HCT116 (cell line): ENCODE measurements at regions not wholly inside any gene's neighbourhood (a gene's known extent, or its start where the extent isn't known, plus 50 kb on each side); places are given as distances from the start of the nearest gene placed in this dataset.

Experiments used
- ATAC-seq: fragments of 200-7000 bp; cut with Tn5 transposase; 2 replicates; pipeline ENCODE4 v1.9.1; 2020; ENCODE audit warnings: mild to moderate bottlenecking, moderate library complexity
- BruUV-seq: library from RNA; stranded (reverse); fragments of 400-500 nt; replicated peaks from 2 replicates; lab custom pipeline; 2021; lab: Mats Ljungman, UMichigan
- CTCF ChIA-PET: fragments of 300-600 bp; sonication (Branson Sonifier 250); formaldehyde crosslinking; loops from one replicate; lab custom pipeline; 2021; ENCODE audit warnings: antibody characterized with exemption; lab: Charles Lee
- POLR2A ChIA-PET: fragments of 300-600, 350-600 bp; sonication (Branson Sonifier 250); formaldehyde crosslinking; loops from one replicate; lab custom pipeline; 2021; ENCODE audit warnings: antibody characterized with exemption; lab: Charles Lee
- RAD21 ChIA-PET, 2 experiments: fragments of 300-600 bp; sonication (Branson Sonifier 250); formaldehyde crosslinking; loops; one replicate each; lab custom pipeline; 2023; ENCODE audit warnings: low total read pairs in 2 of 2; ENCODE audit not compliant: uncharacterized antibody in 2 of 2, unreplicated experiment in 2 of 2, low non-redundant PET in 1 of 2; lab: Charles Lee
- DNase-seq: peaks from one replicate; pipeline ENCODE4 v3.0.0-alpha.2; 2010; ENCODE audit warnings: low read depth, low spot score
- H2AFZ ChIP-seq: fragments of 200-600 bp; shearing (Covaris generic), sonication (generic); 2 replicates; pipeline ENCODE4 v1.6.1; 2017; ENCODE audit warnings: low read depth, mixed run types, mixed read lengths, antibody characterized with exemption, low read length; ENCODE audit not compliant: poor library complexity, severe bottlenecking
- H3K27ac ChIP-seq: 2 replicates; pipeline ENCODE4 v1.5.1; 2012; ENCODE audit warnings: low read depth, low read length
- H3K27me3 ChIP-seq: fragments of 200-600 bp; sonication (generic); 2 replicates; pipeline ENCODE4 v1.6.1; 2016; ENCODE audit warnings: mixed run types, low read length, mixed read lengths; ENCODE audit not compliant: insufficient read depth
- H3K36me3 ChIP-seq, 2 experiments: fragments of 200-500 bp in 1 of 2; fragments of 200-600 bp in 1 of 2; sonication (Bioruptor generic) in 1 of 2; sonication (generic) in 1 of 2; 2 replicates each; pipeline versions ENCODE4 v1.5.1 to v1.6.1; 2014 to 2016; ENCODE audit warnings: low read length in 2 of 2, inconsistent platforms in 1 of 2, mixed read lengths in 1 of 2, mixed run types in 1 of 2; ENCODE audit not compliant: insufficient read depth in 2 of 2, control insufficient read depth in 1 of 2
- H3K4me1 ChIP-seq, 2 experiments: fragments of 200-600 bp in 1 of 2; sonication (generic) in 1 of 2; 2 replicates each; pipeline versions ENCODE4 v1.5.1 to v1.6.1; 2012 to 2017; ENCODE audit warnings: low read length in 2 of 2, inconsistent platforms in 1 of 2, mild to moderate bottlenecking in 1 of 2, mixed read lengths in 1 of 2, mixed run types in 1 of 2, moderate library complexity in 1 of 2; ENCODE audit not compliant: insufficient read depth in 2 of 2, control insufficient read depth in 1 of 2
- H3K4me2 ChIP-seq: fragments of 200-600 bp; sonication (generic); 2 replicates; pipeline ENCODE4 v1.6.1; 2017; ENCODE audit warnings: mixed run types, low read length, mixed read lengths
- H3K4me3 ChIP-seq, 2 experiments: fragments of 200-600 bp in 1 of 2; sonication (generic) in 1 of 2; replicated peaks in 1 of 2; 2 replicates each; pipeline ENCODE4 v1.5.1; 2011 to 2016; ENCODE audit warnings: low read length in 2 of 2, control low read depth in 1 of 2, low read depth in 1 of 2, mild to moderate bottlenecking in 1 of 2, mixed read lengths in 1 of 2, mixed run types in 1 of 2
- H3K79me2 ChIP-seq: fragments of 200-600 bp; sonication (generic); 2 replicates; pipeline ENCODE4 v1.6.1; 2017; ENCODE audit warnings: mild to moderate bottlenecking, mixed run types, low read length, moderate library complexity, mixed read lengths; ENCODE audit not compliant: insufficient read depth
- H3K9ac ChIP-seq: fragments of 200-600 bp; sonication (generic); 2 replicates; pipeline ENCODE4 v1.6.1; 2016; ENCODE audit warnings: low read length, mixed read lengths
- H3K9me2 ChIP-seq: fragments of 200-600 bp; sonication (generic), shearing (Covaris generic); 2 replicates; pipeline ENCODE4 v1.6.1; 2017; ENCODE audit warnings: mixed run types, mild to moderate bottlenecking, moderate library complexity; ENCODE audit not compliant: insufficient read depth
- H3K9me3 ChIP-seq, 2 experiments: fragments of 200-500 bp in 1 of 2; fragments of 200-600 bp in 1 of 2; sonication (Bioruptor generic) in 1 of 2; sonication (generic) in 1 of 2; 2 replicates each; pipeline ENCODE4 v1.6.1; 2014 to 2017; ENCODE audit warnings: low read length in 2 of 2, mixed read lengths in 2 of 2, inconsistent platforms in 1 of 2, low read depth in 1 of 2, mild to moderate bottlenecking in 1 of 2, mixed run types in 1 of 2, moderate library complexity in 1 of 2; ENCODE audit not compliant: control insufficient read depth in 1 of 2, insufficient read depth in 1 of 2
- H4K20me1 ChIP-seq: fragments of 200-600 bp; sonication (generic), shearing (Covaris generic); 2 replicates; pipeline ENCODE4 v1.6.1; 2017; ENCODE audit warnings: mixed run types, mild to moderate bottlenecking, moderate library complexity; ENCODE audit not compliant: insufficient read depth
- CEBPB ChIP-seq: IDR thresholded peaks from 2 replicates; pipeline ENCODE4 v1.6.1; 2012; ENCODE audit warnings: low read depth
- ELF1 ChIP-seq: IDR thresholded peaks from 2 replicates; pipeline ENCODE4 v1.6.1; 2012; ENCODE audit warnings: low read depth, borderline replicate concordance
- EZH2phosphoT487 ChIP-seq: fragments of 200-600 bp; IDR thresholded peaks from 2 replicates; pipeline ENCODE4 v1.6.1; 2018; ENCODE audit warnings: antibody characterized with exemption, borderline replicate concordance
- FOSL1 ChIP-seq: IDR thresholded peaks from 2 replicates; pipeline ENCODE4 v1.6.1; 2012; ENCODE audit warnings: low read depth
- JUND ChIP-seq: IDR thresholded peaks from 2 replicates; pipeline ENCODE4 v1.6.1; 2012
- POLR2A ChIP-seq: IDR thresholded peaks from 2 replicates; pipeline ENCODE4 v1.7.0; 2011; ENCODE audit warnings: borderline replicate concordance; ENCODE audit not compliant: insufficient read depth, insufficient read length; ENCODE audit errors: extremely low read depth
- POLR2AphosphoS5 ChIP-seq: IDR thresholded peaks from 2 replicates; pipeline ENCODE4 v1.6.1; 2011; ENCODE audit warnings: mild to moderate bottlenecking, low read depth, low read length, moderate library complexity
- RAD21 ChIP-seq: IDR thresholded peaks from 2 replicates; pipeline ENCODE4 v1.6.1; 2012; ENCODE audit warnings: low read depth, mild to moderate bottlenecking
- TCF7L2 ChIP-seq: IDR thresholded peaks from 2 replicates; pipeline ENCODE4 v1.7.0; 2011; ENCODE audit warnings: borderline replicate concordance, inconsistent platforms; ENCODE audit not compliant: insufficient read depth, insufficient read length; ENCODE audit errors: extremely low read depth
- ZFX ChIP-seq: fragments of 450-650 bp; IDR thresholded peaks from 2 replicates; pipeline ENCODE4 v1.6.1; 2017
- ZNF274 ChIP-seq: fragments of 200-500 bp; sonication (Bioruptor generic); IDR thresholded peaks from 2 replicates; pipeline ENCODE4 v1.6.1; 2014; ENCODE audit warnings: mild to moderate bottlenecking, low read depth, low read length, inconsistent platforms
- intact Hi-C: fragments of 100-400 bp; cut with micrococcal nuclease; formaldehyde crosslinking; loops from 2 replicates; pipeline ENCODE4 v1.10.0; 2022
- TF ChIP-seq, protein P1 (sequence below): IDR thresholded peaks from 2 replicates; pipeline ENCODE4 v1.6.1; 2012; ENCODE audit warnings: low read depth
- TF ChIP-seq, protein P2 (sequence below): IDR thresholded peaks from 2 replicates; pipeline ENCODE4 v1.6.1; 2011; ENCODE audit warnings: mild to moderate bottlenecking, low read length, moderate library complexity; ENCODE audit not compliant: insufficient replicate concordance; ENCODE audit errors: extremely low read depth

DNA sequence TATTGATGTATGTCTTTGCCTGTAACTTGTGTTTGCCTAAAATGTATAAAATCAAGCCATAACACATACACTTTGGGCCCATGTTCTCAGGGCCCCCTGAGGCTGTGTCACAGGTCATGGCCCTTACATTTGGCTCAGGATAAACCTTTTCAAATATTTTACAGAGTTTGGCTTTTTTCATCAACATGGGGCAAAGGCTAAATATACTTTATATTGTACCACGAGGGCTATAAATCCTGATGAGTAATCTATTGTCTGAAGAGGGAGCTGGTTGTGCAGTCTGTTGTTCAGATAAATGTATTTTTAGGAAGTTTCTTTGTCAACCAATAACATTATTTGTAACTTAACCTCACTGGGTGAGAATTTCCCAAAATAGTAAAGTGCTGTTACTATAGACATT is 404.6 kb upstream of the DDI1 start:
- Histone ChIP-seq H3K4me1 (no peaks in the 10 kb centered on the region), H3K27ac (no peak overlapping the region), H3K27me3 (no peaks in the 10 kb centered on the region), H3K4me3 (no peak overlapping the region), H3K9me3 (no peaks in the 10 kb centered on the region), H3K79me2 (no peaks in the 10 kb centered on the region), H3K36me3 (no peaks in the 10 kb centered on the region), H3K9ac (no peak overlapping the region)
- DNase-seq (no peak), ATAC-seq (no peak)
- ChIA-PET CTCF (no interaction called here), RAD21 (no interaction called here)
- intact Hi-C loops: no loop called here
- TF ChIP-seq, protein P1, sequence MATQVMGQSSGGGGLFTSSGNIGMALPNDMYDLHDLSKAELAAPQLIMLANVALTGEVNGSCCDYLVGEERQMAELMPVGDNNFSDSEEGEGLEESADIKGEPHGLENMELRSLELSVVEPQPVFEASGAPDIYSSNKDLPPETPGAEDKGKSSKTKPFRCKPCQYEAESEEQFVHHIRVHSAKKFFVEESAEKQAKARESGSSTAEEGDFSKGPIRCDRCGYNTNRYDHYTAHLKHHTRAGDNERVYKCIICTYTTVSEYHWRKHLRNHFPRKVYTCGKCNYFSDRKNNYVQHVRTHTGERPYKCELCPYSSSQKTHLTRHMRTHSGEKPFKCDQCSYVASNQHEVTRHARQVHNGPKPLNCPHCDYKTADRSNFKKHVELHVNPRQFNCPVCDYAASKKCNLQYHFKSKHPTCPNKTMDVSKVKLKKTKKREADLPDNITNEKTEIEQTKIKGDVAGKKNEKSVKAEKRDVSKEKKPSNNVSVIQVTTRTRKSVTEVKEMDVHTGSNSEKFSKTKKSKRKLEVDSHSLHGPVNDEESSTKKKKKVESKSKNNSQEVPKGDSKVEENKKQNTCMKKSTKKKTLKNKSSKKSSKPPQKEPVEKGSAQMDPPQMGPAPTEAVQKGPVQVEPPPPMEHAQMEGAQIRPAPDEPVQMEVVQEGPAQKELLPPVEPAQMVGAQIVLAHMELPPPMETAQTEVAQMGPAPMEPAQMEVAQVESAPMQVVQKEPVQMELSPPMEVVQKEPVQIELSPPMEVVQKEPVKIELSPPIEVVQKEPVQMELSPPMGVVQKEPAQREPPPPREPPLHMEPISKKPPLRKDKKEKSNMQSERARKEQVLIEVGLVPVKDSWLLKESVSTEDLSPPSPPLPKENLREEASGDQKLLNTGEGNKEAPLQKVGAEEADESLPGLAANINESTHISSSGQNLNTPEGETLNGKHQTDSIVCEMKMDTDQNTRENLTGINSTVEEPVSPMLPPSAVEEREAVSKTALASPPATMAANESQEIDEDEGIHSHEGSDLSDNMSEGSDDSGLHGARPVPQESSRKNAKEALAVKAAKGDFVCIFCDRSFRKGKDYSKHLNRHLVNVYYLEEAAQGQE: no peak
- TF ChIP-seq, protein P2, sequence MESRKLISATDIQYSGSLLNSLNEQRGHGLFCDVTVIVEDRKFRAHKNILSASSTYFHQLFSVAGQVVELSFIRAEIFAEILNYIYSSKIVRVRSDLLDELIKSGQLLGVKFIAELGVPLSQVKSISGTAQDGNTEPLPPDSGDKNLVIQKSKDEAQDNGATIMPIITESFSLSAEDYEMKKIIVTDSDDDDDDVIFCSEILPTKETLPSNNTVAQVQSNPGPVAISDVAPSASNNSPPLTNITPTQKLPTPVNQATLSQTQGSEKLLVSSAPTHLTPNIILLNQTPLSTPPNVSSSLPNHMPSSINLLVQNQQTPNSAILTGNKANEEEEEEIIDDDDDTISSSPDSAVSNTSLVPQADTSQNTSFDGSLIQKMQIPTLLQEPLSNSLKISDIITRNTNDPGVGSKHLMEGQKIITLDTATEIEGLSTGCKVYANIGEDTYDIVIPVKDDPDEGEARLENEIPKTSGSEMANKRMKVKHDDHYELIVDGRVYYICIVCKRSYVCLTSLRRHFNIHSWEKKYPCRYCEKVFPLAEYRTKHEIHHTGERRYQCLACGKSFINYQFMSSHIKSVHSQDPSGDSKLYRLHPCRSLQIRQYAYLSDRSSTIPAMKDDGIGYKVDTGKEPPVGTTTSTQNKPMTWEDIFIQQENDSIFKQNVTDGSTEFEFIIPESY: no peak
- TF ChIP-seq JUND: no peak
- TF ChIP-seq POLR2AphosphoS5: no peak
- no peak for TF ChIP-seq FOSL1
- TF ChIP-seq ZFX: no peak
- no peak for TF ChIP-seq EZH2phosphoT487
- TF ChIP-seq CEBPB: no peak
- TF ChIP-seq TCF7L2: no peak
- TF ChIP-seq ZNF274: no peak
- no peak for TF ChIP-seq POLR2A
- TF ChIP-seq RAD21: no peak
- TF ChIP-seq ELF1: no peak
- TF ChIP-seq, all 23 proteins: peak for 0
- Histone ChIP-seq H3K4me2 (no peak overlapping the region), H2AFZ (no peak overlapping the region), H4K20me1 (no peaks in the 10 kb centered on the region), H3K9me2 (no peaks in the 10 kb centered on the region)
- BruUV-seq: no TSS peak
- POLR2A ChIA-PET: no interaction called here
